A549 (cell line): ENCODE measurements at regions not wholly inside any gene's neighbourhood (a gene's known extent, or its start where the extent isn't known, plus 50 kb on each side); places are given as distances from the start of the nearest gene placed in this dataset.

Experiments used
- ATAC-seq, 2 experiments: fragments of 200-7000 bp in 1 of 2; fragments of >200 bp in 1 of 2; cut with Nextera tagmentation in 1 of 2; cut with Tn5 transposase in 1 of 2; 3 replicates each; pipeline versions ENCODE4 v1.8.0 to v1.9.1; 2018 to 2020; ENCODE audit warnings: mild to moderate bottlenecking in 1 of 2, moderate library complexity in 1 of 2
- CTCF ChIA-PET: fragments of 300-600 bp; sonication (Branson Sonifier 250); formaldehyde crosslinking; extraction: SDS; loops from one replicate; lab custom pipeline; 2021; ENCODE audit warnings: antibody characterized with exemption, inconsistent platforms; lab: Yijun Ruan, JAX
- POLR2A ChIA-PET: fragments of 350-600 bp; formaldehyde crosslinking; extraction: SDS; loops from one replicate; lab custom pipeline; 2021; ENCODE audit warnings: antibody characterized with exemption, inconsistent platforms; lab: Yijun Ruan, JAX
- DNase-seq, 2 experiments: peaks; one replicate each; pipeline versions ENCODE4 v3.0.0 to v3.0.0-alpha.2; 2011 to 2016; ENCODE audit warnings: low read depth in 1 of 2, low spot score in 1 of 2
- FAIRE-seq: peaks from 2 replicates; lab custom pipeline; 2011; peaks lifted over from hg19 to GRCh38; lab: Jason Lieb, UNC
- H3K27ac ChIP-seq, 2 experiments: fragments of >200 bp; sonication (Bioruptor Twin); formaldehyde crosslinking; 3 replicates each; pipeline ENCODE4 v1.5.1; 2016 to 2017
- H3K4me1 ChIP-seq: fragments of >200 bp; sonication (Bioruptor Twin); formaldehyde crosslinking; 3 replicates; pipeline ENCODE4 v1.6.1; 2016
- H3K4me2 ChIP-seq: fragments of >200 bp; sonication (Bioruptor Twin); formaldehyde crosslinking; 3 replicates; pipeline ENCODE4 v1.6.1; 2016
- H3K4me3 ChIP-seq: fragments of >200 bp; sonication (Bioruptor Twin); formaldehyde crosslinking; 3 replicates; pipeline ENCODE4 v1.5.1; 2016
- H3K9me3 ChIP-seq: fragments of >200 bp; sonication (Bioruptor Twin); formaldehyde crosslinking; 3 replicates; pipeline ENCODE4 v1.6.1; 2016
- CHD4 ChIP-seq: fragments of 200-600 bp; sonication (generic); IDR thresholded peaks from 2 replicates; pipeline ENCODE4 v1.6.1; 2016; ENCODE audit warnings: antibody characterized with exemption, mild to moderate bottlenecking, borderline replicate concordance
- ESRRA ChIP-seq: fragments of 150-350 bp; IDR thresholded peaks from 2 replicates; pipeline ENCODE4 v1.6.1; 2014; ENCODE audit warnings: mild to moderate bottlenecking, low read length, borderline replicate concordance
- FOSL2 ChIP-seq, 2 experiments: fragments of 450-650 bp in 1 of 2; fragments of >200 bp in 1 of 2; sonication (Bioruptor Twin) in 1 of 2; formaldehyde crosslinking; IDR thresholded peaks; 2 replicates each; pipeline versions ENCODE4 v1.5.0 to v1.6.1; 2016 to 2020; ENCODE audit warnings: mild to moderate bottlenecking in 1 of 2, moderate library complexity in 1 of 2
- HMGXB4 ChIP-seq: fragments of 250-450 bp; sonication (Bioruptor Pico); IDR thresholded peaks from 2 replicates; pipeline ENCODE4 v1.5.0; 2021; ENCODE audit warnings: mild to moderate bottlenecking, moderate library complexity, borderline replicate concordance
- HOXB5 ChIP-seq: fragments of 250-450 bp; sonication (Bioruptor Pico); IDR thresholded peaks from 2 replicates; pipeline ENCODE4 v1.5.0; 2020; ENCODE audit warnings: mild to moderate bottlenecking, moderate library complexity
- MAFK ChIP-seq: fragments of 450-650 bp; IDR thresholded peaks from 2 replicates; pipeline ENCODE4 v1.6.1; 2014; ENCODE audit not compliant: partially characterized antibody
- MYC ChIP-seq: IDR thresholded peaks from 2 replicates; pipeline ENCODE4 v1.6.1; 2012; ENCODE audit warnings: mild to moderate bottlenecking, inconsistent platforms, low read length, improper control_type of control experiment, borderline replicate concordance
- POLR2A ChIP-seq: IDR thresholded peaks from 2 replicates; pipeline ENCODE4 v1.6.1; 2012; ENCODE audit warnings: mild to moderate bottlenecking, low read length
- RAD21 ChIP-seq, 2 experiments: fragments of >200 bp in 1 of 2; sonication (Bioruptor Twin) in 1 of 2; formaldehyde crosslinking in 1 of 2; IDR thresholded peaks in 1 of 2; conservative IDR thresholded peaks in 1 of 2; 2 replicates in 1 of 2; 3 replicates in 1 of 2; pipeline ENCODE4 v1.6.1; 2012 to 2018; ENCODE audit warnings: inconsistent platforms in 1 of 2
- RARB ChIP-seq: fragments of 250-450 bp; sonication (Bioruptor Pico); IDR thresholded peaks from 2 replicates; pipeline ENCODE4 v1.8.0; 2021; ENCODE audit warnings: mild to moderate bottlenecking, moderate library complexity
- SMC3 ChIP-seq: fragments of >200 bp; sonication (Bioruptor Twin); formaldehyde crosslinking; IDR thresholded peaks from 3 replicates; pipeline ENCODE4 v1.6.1; 2018; ENCODE audit warnings: inconsistent platforms
- TP53 ChIP-seq: fragments of 250-450 bp; sonication (Bioruptor Pico); IDR thresholded peaks from 2 replicates; pipeline ENCODE4 v1.5.0; 2021; ENCODE audit warnings: mild to moderate bottlenecking, moderate library complexity
- USF2 ChIP-seq: fragments of 450-650 bp; IDR thresholded peaks from 2 replicates; pipeline ENCODE4 v1.6.1; 2014; ENCODE audit warnings: antibody characterized with exemption
- ZFP36 ChIP-seq: fragments of 450-650 bp; IDR thresholded peaks from 2 replicates; pipeline ENCODE4 v1.6.1; 2014; ENCODE audit warnings: borderline replicate concordance; ENCODE audit not compliant: partially characterized antibody
- ZNF302 ChIP-seq: fragments of 250-450 bp; sonication (Bioruptor Pico); IDR thresholded peaks from 2 replicates; pipeline ENCODE4 v1.9.0; 2021; ENCODE audit warnings: inconsistent platforms, mild to moderate bottlenecking, moderate library complexity
- WGBS: methylation state at CpG from one replicate; pipeline ENCODE4 v1.1.6; 2017; ENCODE audit errors: missing lambda C conversion rate; 5-methylcytosine and 5-hydroxymethylcytosine counted together
- TF ChIP-seq, protein P1 (sequence below): fragments of >200 bp; sonication (Bioruptor Twin); formaldehyde crosslinking; IDR thresholded peaks from 3 replicates; pipeline ENCODE4 v1.5.1; 2016
- TF ChIP-seq, protein P2 (sequence below): IDR thresholded peaks from 2 replicates; pipeline ENCODE4 v1.6.1; 2012

- DNase-seq = no peak
- 31% methylated on average over 6 of the region's 6 CpGs for WGBS
- TF ChIP-seq, protein P1, sequence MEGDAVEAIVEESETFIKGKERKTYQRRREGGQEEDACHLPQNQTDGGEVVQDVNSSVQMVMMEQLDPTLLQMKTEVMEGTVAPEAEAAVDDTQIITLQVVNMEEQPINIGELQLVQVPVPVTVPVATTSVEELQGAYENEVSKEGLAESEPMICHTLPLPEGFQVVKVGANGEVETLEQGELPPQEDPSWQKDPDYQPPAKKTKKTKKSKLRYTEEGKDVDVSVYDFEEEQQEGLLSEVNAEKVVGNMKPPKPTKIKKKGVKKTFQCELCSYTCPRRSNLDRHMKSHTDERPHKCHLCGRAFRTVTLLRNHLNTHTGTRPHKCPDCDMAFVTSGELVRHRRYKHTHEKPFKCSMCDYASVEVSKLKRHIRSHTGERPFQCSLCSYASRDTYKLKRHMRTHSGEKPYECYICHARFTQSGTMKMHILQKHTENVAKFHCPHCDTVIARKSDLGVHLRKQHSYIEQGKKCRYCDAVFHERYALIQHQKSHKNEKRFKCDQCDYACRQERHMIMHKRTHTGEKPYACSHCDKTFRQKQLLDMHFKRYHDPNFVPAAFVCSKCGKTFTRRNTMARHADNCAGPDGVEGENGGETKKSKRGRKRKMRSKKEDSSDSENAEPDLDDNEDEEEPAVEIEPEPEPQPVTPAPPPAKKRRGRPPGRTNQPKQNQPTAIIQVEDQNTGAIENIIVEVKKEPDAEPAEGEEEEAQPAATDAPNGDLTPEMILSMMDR = peak; percentile 16; the same call in 2 of the 3 replicates
- TF ChIP-seq RARB (CRISPR knock-in tag) (no peak), RAD21 (conservative IDR thresholded peaks at IDR 0.05 in 1 of 2, IDR thresholded peaks at IDR 0.05 in 1 of 2) (peak; percentile 36; a peak in 2 of 5 replicates)
These were observed 945.6 kb downstream of the MCTP2 start for GRCh38 chr15:95176794-95177577.

GRCh38 chr15:95180530-95180929 is 949.2 kb downstream of the MCTP2 start:
- DNase-seq = no peak
- ChIA-PET POLR2A (no interaction called here), CTCF (no interaction called here)
- Histone ChIP-seq H3K27ac (no peak overlapping the region), H3K9me3 (peaks cover 5% of the 10 kb centered on the region; the same call in 1 of the 3 replicates), H3K4me1 (no peaks in the 10 kb centered on the region), H3K4me3 (no peak overlapping the region), H3K4me2 (no peak overlapping the region)
- TF ChIP-seq SMC3 = no peak
- FAIRE-seq = no peak
- ATAC-seq = no peak

More at GRCh38 chr15:95176794-95177577, 945.6 kb downstream of the MCTP2 start:
- Histone ChIP-seq H3K9me3 (peaks cover 5% of the 10 kb centered on the region; the same call in 1 of the 3 replicates), H3K4me1 (no peaks in the 10 kb centered on the region), H3K27ac (no peak overlapping the region), H3K4me2 (no peak overlapping the region), H3K4me3 (no peak overlapping the region)
- no peak for ATAC-seq
- CTCF ChIA-PET = interaction anchor here (0.5 to 1.8 kb wide), 2 partner anchors 83 to 171 kb away, joined by 3 to 4 read pairs; no protein-coding TSS in a partner anchor
- peak; percentile 67 for FAIRE-seq
- POLR2A ChIA-PET = no interaction called here

GRCh38 chr15:95182091-95182490 is 950.7 kb downstream of the MCTP2 start:
- TF ChIP-seq POLR2A (no peak), USF2 (no peak), FOSL2 (IDR thresholded peaks at IDR 0.05) (no peak), FOSL2 (CRISPR knock-in tag; IDR thresholded peaks at IDR 0.05) (no peak), TP53 (CRISPR knock-in tag) (no peak), ZNF302 (no peak), ESRRA (no peak)
- TF ChIP-seq, protein P1 = no peak
- TF ChIP-seq, protein P2, sequence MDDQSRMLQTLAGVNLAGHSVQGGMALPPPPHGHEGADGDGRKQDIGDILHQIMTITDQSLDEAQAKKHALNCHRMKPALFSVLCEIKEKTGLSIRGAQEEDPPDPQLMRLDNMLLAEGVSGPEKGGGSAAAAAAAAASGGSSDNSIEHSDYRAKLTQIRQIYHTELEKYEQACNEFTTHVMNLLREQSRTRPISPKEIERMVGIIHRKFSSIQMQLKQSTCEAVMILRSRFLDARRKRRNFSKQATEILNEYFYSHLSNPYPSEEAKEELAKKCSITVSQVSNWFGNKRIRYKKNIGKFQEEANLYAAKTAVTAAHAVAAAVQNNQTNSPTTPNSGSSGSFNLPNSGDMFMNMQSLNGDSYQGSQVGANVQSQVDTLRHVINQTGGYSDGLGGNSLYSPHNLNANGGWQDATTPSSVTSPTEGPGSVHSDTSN = no peak
- Histone ChIP-seq H3K4me3 (no peak overlapping the region), H3K4me2 (no peak overlapping the region), H3K27ac (no peak overlapping the region), H3K4me1 (no peaks in the 10 kb centered on the region), H3K9me3 (peaks cover 5% of the 10 kb centered on the region; the same call in 1 of the 3 replicates)
- DNase-seq (no peak), FAIRE-seq (no peak), ATAC-seq (no peak)
- POLR2A ChIA-PET = no interaction called here
- CTCF ChIA-PET = no interaction called here
- WGBS = 0% methylated on average over 1 of the region's 1 CpG

DNA sequence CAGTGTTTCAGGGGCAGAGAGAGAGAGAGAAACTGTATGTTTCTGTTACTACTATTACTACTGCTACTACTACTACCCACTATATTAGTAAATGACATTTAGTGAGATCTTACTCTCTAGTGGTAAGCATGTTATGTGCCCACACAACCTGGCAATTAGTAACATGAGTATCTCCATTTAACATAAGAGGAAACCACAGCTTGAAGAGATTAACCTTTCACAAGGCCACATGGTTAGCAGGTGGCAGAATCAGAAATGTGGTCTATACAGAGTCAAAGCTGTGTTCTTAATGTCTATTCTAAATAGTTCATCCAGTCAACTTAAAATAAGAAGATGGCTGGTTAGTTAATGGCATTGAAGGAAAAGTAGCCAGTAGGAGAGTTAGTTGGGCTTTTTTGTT is 961.6 kb downstream of the MCTP2 start:
- no peaks in the 10 kb centered on the region for H3K4me1 ChIP-seq
- peak; percentile 23 for FAIRE-seq
- POLR2A ChIA-PET = no interaction called here
- no peak for TF ChIP-seq CHD4
- TF ChIP-seq MYC = no peak
- no peak for TF ChIP-seq ZFP36
- TF ChIP-seq HOXB5 (CRISPR knock-in tag) = no peak
- TF ChIP-seq HMGXB4 = no peak
- TF ChIP-seq, protein P1 = no peak
- no peak for TF ChIP-seq SMC3
- TF ChIP-seq MAFK = no peak

More for the DNA sequence above, 961.6 kb downstream of the MCTP2 start:
- Histone ChIP-seq H3K9me3 (no peaks in the 10 kb centered on the region), H3K27ac (no peak overlapping the region), H3K4me3 (no peak overlapping the region), H3K4me2 (no peak overlapping the region)
- DNase-seq = no peak
- CTCF ChIA-PET = no interaction called here
- no peak for ATAC-seq
